NCI-H1930 (cell line): ENCODE measurements at regions not wholly inside any gene's neighbourhood (a gene's known extent, or its start where the extent isn't known, plus 50 kb on each side); places are given as distances from the start of the nearest gene placed in this dataset.
"Not testable (repeated sequence)": the region's sequence is repeated elsewhere in the genome, so short reads cannot be mapped to it uniquely, and the experiment has no call there.

Experiments
- DNase-seq, 2 experiments: peaks; one replicate each; lab custom pipeline; 2025; lab: John Stamatoyannopoulos, UW

DNA sequence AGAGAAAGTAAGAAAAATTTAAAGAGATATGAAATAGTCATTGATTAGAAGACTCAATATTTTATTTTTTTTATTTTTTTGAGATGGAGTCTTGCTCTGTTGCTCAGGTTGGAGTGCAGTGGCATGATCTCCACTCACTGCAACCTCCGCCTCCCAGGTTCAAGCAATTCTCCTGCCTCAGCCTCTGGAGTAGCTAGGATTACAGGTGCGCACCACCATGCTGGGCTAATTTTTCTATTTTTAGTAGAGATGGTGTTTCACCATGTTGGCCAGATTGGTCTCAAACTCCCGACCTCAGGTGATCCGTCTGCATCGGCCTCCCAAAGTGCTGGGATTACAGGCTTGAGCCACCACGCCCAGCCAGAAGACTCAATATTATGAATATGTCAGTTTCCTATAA lies 672.6 kb downstream of the UQCRFS1 start:
- DNase-seq = not testable (repeated sequence)

DNA sequence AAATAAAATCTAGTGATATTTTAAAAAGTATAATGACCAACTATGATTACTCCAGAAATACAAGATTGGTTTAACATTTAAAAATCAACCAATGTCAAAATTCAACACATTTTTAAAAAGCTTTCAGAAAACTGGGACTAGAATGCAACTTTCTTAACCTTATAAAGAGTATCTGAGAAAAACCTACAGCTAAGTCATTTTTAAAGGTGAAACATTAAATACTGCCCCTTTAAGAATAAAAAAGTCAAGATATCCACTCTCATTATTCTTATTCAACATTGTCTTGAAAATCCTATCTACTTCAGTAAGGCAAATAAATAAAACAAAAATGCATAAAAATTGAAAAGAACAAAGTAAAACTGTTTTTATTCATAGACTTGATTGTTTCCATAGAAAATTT lies 673.2 kb downstream of the UQCRFS1 start:
- no peak for DNase-seq

DNA sequence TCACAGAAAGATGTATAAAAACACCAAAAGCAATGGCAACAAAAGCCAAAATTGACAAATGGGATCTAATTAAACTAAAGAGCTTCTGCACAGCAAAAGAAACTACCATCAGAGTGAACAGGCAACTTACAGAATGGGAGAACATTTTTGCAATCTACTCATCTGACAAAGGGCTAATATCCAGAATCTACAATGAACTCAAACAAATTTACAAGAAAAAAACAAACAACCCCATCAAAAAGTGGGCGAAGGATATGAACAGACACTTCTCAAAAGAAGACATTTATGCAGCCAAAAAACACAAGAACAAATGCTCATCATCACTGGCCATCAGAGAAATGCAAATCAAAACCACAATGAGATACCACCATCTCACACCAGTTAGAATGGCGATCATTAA lies 674.4 kb downstream of the UQCRFS1 start:
- not testable (repeated sequence) for DNase-seq

DNA sequence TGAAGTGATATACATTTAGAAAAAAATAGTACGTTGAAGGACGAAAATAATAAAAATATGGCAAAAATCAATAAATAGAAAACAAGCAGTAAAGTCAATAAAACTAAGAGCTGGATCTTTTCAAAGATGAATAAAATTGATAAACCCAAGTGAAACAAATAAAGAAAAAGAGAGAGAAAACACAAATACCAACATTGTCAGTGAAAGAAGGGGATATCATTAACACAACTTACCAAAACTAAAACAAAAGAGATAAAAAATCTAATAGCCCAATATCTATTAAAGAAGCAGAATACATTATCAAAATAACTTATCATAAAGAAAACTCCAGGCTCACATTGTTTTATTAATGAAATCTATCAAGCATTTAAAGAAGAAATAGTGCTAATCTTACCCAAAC lies 675.1 kb downstream of the UQCRFS1 start:
- DNase-seq = no peak

DNA sequence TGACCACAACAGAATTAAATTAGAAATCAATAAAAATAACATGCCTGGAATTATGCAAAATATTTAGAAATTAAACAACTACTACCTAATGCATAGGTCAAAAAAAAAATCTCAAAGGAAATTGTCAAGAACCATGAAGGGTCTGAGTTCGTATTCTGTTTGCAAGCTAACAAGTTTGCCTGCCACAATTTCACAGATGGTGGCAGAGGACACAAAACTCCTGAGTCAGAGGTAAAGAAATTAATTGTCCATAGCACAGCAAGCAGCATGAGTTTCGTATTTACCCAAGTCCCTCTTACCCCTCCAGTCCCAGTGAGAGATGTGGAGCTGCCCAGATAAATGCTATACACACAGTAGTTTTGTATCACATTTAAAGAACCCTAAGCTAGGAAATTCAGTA lies 675.9 kb downstream of the UQCRFS1 start:
- DNase-seq = no peak

DNA sequence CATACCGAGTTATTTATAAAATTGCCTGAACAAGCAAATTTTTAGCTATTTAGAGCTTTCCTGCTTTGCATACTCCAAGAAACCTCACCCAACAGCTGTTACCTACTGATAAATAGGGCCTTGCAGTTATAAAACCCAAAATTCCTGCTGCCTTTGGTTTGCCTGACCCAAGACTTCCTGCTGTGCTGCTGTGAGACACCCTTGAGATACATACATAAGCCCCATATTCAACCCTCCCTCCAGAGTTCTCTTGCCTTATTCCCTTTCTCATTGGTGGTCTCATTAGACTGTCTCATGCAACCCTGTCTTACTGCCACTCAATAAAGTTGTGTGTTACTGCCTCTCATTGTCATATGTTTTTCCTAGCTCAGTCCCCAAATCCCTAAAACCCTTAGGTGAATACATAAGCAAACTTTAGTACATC lies 677.6 kb downstream of the UQCRFS1 start:
- DNase-seq = no peak

DNA sequence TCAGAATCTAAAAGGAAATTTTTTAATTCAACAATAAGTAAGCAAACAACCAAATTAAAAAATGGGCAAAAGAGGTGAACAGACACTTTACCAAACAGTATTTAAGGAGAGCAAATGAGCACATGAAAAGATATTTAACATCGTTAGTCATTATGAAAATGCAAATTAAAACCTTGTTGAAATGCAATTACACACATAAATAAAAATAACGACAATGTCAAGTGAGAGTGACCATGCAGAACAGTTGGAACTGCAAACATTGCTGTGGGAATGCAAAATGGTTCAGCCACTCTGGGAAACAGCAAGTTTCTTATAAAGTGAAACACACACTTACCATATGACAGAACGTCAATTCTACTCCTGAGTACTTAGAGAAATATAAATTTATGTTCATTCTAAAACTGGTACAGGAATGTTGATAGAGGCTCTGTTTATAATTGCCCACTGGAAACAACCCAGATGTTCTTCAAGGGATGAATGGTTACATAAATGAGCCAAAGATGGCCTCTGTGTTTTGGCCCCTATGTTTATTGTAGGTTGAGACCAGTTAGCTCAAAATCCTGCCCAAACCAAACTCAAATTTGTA lies 678.1 kb downstream of the UQCRFS1 start:
- DNase-seq = no peak

DNA sequence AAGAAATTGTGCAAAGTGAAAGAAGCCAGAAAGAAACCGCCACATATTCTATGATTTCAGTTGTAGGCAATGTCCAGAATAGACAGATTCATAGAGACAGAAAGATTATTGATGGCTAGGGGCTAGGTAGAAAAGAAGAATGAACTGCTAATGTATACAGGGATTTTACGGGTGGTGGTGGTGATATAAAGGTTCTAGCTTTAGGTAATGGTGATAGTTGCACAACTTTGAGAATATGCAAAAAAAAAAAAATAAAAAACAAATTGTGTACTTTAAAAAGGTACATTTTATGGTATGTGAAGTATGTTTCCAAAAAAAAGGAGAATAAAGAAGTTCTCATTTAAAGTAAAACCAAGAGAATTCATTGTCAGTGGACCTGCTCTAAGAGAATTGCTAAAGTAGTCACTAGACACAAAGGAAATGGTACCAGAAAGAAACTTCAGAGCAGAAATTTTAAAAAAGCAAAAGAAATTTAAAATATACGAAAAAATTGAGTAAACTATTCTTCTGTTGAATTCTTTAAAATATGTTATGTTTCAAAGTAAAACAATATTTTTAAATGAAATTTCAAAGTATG lies 680.1 kb downstream of the UQCRFS1 start:
- no peak for DNase-seq

DNA sequence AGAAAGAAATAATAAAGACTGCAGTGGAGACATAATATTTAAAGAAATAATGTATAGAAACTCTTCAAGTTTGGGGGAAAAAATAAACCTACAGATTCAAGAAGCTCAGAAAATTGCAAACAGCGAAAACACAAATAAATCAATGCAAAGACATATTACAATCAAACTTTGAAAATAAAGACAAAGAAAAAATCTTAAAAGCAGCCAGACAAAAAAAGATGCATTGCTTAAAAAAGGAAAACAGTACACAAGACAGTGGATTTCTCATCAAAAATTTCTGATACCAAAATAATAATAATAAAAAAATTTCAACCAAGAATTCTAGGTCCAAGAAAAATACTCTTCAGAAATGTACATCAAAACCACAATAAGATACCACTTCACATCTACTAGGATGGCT lies 681.0 kb downstream of the UQCRFS1 start:
- DNase-seq = no peak

DNA sequence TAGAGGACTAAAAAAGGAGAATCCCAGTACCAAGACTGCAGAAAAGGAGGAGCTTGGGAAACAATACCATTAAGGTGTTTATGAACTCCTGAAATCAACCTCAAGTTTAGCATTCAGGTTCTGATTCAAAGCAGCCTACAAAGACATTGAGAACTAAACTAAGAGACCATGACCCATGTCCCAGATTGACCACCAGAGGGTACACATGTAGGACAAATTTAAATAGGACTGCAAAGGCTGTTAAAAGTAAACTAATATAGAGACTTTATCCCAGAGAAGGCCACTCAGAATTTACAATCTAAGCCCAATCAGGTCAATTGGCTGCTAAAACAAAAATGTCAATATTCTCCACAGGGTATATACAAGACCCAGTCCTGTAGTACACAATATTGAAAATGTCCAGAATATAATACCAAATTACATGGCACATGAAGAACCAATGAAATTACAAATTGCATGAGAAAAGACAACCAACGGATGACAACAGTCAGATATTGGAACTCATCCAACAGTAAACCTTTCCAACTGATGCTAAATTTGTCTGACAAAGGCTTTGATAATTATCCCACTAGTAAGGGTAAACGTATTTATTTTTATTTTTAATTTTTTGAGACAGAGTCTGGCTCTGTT lies 682.4 kb downstream of the UQCRFS1 start:
- DNase-seq = no peak

DNA sequence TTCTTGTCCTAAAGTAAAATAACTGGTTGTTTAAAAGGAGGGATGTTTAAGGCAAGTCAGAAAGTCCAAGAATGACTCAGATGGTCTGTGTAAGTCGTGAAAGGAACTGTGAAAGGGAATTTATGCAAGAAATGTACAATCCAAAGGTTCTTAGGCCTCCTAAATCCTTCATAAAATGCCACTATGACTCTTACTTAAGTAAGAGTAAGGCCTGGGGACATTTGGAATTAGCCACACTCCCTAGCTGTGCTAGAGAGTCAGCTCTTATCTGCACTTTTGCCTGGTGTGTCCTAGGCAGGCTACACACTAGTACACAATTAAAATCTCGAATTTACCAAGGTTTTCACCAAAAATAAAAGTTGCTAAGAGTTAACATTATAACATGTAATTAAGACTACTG lies 686.9 kb downstream of the UQCRFS1 start:
- DNase-seq = no peak

DNA sequence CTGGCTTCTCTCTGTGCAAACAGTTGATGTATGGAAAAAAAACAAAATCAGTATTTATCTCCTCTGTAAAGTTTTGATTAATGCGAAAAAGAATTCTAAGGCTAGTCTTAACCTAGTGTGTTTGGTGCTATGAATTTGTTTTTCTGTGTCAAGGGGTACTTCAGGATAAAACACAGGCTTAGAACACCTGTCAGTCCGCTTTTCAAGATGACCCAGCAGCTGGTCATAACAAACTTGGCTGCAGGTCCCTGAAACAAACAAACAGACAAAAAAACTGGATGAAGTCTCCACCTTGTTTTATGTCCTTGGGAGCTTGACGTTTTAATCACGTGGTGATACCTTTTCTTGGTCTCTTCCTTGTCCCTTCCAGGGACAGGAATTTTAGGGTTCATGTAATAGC lies 689.3 kb downstream of the UQCRFS1 start:
- DNase-seq = no peak

DNA sequence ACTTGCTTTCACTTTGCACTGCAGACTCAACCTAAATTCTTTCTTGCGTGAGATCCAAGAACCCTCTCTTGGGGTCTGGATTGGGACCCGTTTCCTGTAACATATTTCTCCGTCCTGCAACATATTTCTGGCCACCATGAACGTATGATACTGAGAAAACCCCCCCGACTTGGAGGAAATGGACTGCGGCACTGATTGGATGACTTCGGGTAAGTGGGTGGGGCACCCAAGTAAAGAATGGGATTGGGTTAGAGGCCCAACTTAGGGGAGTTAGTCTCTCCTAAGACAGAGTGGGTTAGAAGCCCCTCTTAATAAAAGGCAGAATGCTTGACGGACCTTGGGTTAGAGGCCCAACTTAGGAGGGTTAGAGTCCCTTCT lies 690.4 kb downstream of the UQCRFS1 start:
- no peak for DNase-seq

DNA sequence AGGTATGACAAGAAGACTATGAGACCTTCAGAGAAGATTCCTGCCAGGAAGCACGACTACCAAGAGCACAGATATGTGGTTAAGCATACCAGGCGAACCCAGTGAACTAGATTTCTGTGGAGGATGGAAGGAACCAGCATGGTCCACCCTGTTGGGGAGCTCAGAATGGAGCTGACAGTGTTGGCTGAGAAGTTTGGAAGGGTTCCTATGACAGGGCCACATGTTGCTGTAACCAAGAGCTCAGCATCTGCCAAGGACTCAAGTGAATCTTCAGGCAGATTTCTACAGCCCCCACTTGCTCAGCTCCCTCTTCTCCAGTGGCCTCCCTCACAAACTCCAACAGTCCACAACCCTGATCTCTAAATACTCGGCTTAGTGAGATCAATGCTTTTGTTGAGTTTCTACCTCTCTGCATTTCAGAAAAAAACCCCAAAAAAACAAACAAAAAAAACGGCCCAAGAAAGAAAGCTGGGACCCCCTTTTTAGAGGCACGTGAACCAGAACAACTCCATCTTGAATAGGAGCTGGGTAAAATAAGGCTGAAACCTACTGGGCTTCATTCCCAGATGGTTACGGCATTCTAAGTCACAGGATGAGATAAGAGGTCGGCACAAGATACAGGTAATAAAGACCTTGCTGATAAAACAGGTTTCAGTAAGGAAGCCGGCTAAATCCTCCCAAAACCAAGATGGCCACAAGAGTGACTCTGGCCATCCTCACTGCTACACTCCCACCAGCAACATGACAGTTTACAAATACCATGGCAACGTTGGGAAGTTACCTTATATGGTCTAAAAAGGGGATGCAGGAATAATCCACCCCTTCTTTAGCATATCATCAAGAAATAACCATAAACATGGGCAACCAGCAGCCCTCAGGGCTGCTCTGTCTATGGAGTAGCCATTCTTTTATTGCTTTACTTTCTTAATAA lies 691.1 kb downstream of the UQCRFS1 start:
- DNase-seq = no peak

DNA sequence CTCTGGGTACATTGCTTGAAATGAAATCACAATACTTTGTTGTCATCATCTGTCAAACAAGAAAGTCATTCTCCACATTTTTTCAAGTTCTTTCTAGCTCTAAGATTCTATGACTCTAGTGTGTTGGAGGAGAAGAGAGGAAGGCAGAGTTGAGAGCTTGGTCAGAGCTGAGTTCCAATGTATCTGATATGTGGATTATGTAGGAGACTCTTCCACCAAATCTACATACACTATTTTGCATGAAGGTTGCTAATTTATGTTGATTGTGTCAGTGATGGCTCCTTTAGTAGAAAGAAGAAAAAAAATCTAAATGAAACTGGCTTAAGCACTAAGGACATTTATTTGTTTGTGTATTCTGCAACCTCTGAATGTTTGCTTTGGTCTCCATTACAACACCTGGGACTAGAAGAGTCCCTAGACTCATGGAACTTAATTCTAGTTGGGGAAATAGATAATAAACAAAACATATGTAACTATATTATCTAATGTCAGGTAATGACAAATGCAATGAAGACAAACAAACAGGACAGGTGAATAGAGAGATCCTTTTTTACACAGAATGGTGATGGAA lies 691.9 kb downstream of the UQCRFS1 start:
- DNase-seq = no peak

DNA sequence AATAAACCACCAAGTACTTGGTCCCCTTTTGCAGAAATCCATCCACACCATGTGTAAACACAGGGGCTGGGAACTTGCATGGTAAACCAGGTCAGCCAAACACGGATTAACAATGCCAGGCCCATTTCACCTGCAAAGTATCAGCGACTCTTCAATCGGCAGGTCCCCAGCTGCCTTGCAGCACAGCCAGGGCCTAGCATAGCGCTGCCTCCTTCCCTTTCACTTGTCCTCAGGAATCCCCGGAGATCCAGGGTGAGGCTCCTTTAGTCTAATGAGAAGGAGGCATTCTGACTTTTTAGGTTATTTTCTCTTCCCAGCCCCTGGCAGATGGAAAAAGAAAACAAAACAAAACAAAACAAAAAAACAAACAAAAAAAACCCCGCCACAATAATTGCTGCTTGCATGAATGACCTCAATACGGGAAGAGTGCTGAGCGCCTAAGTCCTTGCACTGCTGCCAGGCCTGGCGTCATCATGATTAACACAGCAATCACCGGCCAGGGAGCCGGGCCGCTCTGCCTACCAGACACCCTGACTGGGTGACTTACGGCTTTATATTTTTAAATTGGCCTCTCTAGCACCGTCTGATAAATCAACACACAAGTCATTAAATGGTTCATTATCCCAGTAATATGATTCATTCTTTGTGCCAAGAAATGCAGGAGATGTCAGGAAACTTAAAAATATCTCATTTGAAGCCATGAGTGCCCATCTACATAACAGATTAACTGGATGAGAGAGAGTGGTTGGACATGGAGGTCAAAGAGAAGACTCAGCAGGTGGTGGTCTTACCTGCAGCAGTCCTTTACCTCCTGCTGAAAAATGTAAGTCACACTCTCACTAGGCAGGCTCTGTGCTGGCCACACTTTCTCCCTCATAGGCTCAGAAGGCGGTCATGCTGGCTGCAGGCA lies 692.7 kb downstream of the UQCRFS1 start:
- DNase-seq = peak; percentile 17 to 30

DNA sequence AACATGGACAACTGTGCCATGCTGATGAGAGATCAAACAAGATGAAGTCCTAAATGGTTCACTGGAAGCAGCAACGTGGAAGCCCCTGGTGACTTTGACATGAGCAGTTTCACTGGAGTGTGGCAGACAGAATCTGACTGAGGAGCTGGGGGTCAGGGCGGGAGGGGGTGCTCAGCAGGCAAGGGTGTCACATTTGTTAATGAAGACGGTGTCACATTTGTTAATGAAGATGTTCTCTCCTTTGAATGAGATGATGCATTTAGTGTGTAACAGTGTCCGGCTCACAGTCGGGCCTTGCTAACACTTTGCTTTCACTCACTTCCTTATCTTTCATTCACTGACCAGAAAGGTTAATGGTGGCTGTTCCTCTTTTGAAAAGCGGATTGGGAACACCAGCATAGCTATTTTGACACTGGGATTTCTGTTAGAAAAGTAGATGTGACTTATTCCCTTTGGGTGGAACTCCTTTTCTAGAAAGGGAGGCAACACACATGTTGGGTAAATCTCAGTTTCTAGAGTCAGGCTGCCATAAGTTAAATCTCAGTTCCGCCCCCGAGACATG lies 693.7 kb downstream of the UQCRFS1 start:
- no peak for DNase-seq

DNA sequence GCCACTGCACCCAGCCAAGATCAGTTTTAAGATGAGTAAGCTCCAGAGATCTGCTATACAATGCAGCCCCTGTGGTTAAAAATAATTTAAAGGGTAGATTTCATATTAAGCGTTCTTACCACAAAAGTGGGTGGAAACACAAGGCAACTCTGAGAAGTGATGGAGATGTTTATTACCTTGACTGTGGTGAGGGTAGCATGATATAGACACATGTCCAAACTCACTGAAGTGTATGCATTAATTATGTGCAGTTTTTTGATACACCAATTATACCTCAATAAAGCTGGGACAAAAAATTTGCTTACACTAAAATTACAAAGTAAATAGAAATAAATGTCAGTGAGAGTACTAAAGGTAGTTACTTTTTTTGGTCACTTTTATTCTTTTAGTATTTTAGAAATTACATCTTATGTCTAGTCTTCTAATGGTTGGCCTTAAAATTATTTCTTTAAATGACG lies 696.5 kb downstream of the UQCRFS1 start:
- no peak for DNase-seq

DNA sequence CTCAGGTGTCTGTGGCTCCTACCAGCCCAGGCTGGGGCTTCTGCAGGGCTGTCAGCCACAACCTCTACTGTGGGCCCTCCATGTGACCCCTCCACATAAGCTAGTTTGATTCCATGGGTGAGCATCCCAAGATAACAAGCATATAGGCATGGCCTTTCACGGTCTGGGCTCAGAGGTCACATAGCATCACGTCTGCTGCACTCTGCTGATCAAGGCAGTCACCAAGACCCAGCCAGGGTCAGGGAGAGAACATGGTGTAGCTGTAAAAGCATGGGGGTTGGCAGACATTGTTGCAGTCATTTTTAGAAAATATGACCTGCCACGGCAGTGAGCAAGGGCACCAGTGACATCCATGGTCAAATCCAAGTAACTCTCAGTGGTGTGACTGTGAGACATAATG lies 698.8 kb downstream of the UQCRFS1 start:
- no peak for DNase-seq

DNA sequence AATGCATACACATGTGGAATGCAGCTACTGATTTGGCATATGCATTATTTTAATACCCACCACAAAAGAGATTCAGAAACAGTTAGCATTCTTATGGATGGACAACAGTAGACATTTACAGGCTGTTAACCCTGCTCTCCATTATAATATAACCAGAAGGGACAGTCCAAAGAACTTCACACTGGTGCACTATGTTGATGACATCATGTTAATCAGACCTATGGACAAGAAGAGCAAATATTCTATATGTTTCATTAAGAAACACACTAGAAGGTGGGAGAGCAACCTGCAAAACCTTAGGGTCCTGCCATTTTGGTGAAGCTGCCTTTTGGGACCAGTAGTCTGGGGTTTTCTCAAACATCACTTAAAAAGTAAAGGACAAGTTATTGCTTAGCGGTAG lies 701.3 kb downstream of the UQCRFS1 start:
- no peak for DNase-seq
